Epithelial cell of esophagus (primary cell): ENCODE measurements at regions not wholly inside any gene's neighbourhood (a gene's known extent, or its start where the extent isn't known, plus 50 kb on each side); places are given as distances from the start of the nearest gene placed in this dataset.

Experiments used
- DNase-seq: peaks from one replicate; pipeline ENCODE4 v3.0.0; 2010; ENCODE audit warnings: low read depth
- H3K4me3 ChIP-seq: 2 replicates; pipeline ENCODE4 v1.5.1; 2011; ENCODE audit warnings: mild to moderate bottlenecking, low read length, control low read depth
- CTCF ChIP-seq: IDR thresholded peaks from 2 replicates; pipeline ENCODE4 v1.5.1; 2011; ENCODE audit warnings: low read depth, mild to moderate bottlenecking, low read length, control low read depth, inconsistent platforms; ENCODE audit not compliant: insufficient read depth; ENCODE audit errors: missing control alignments

DNA sequence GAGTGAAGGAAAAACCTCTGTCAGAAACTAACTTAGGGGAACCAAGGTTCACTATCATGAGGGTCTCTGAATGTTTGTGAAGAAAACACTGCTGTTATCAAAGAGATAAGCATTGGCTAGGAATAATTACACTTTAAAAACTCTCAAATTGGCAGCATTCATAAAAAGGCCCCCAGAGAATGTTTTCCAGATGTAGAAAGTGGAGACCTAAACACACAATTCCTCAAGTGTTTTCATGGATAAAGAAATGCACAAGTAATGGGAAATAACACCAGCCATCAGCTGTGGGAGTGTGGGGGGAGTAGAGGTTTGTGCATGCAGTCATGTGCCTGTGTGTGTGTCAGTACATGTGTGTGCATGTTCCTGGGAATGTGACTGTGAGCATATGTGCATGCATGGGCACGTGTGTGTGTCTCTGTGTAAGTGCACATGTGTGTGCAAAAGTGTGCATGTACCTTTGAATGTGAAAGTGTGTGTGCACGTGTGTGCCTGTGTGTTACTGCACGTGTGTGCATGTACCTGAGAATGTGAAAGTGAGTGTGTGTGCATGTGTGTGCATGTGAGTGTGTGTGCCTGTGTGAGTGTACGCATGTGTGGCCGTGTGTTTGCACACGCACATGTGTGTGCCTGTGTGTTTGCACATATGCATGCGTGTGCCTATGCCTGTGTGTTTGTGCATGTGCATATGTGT is 854.3 kb upstream of the SALL3 start:
- DNase-seq, result no peak
- TF ChIP-seq CTCF, result no peak
- H3K4me3 ChIP-seq, result no peak overlapping the region

- no peak overlapping the region for H3K4me3 ChIP-seq
- DNase-seq, result no peak
- no peak for TF ChIP-seq CTCF
Observed at GRCh38 chr18:78126106-78126505, 853.5 kb upstream of the SALL3 start.

DNA sequence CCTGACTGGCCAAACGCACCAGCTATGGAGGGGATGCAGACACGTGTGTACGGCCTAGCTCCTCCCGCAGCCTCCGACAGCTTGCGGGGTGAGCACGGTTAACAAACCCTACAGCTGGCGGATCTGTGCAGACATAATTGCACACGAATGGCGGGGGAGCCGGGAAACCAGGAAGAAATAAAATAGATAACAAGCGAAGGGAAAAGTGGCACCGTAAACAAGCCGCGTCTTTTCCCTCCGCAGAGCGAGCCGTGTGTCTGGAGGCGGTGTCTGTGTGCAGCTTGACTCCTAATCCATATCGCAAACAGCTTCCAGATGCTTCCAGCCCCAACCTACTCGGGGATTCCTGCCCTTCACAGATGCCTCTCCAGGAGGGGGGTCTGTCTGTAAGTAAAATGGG is 853.1 kb upstream of the SALL3 start:
- no peak for TF ChIP-seq CTCF
- H3K4me3 ChIP-seq, result no peak overlapping the region
- DNase-seq, result no peak

GRCh38 chr18:78127041-78127440 is 852.6 kb upstream of the SALL3 start:
- no peak for DNase-seq
- H3K4me3 ChIP-seq, result no peak overlapping the region
- no peak for TF ChIP-seq CTCF

DNA sequence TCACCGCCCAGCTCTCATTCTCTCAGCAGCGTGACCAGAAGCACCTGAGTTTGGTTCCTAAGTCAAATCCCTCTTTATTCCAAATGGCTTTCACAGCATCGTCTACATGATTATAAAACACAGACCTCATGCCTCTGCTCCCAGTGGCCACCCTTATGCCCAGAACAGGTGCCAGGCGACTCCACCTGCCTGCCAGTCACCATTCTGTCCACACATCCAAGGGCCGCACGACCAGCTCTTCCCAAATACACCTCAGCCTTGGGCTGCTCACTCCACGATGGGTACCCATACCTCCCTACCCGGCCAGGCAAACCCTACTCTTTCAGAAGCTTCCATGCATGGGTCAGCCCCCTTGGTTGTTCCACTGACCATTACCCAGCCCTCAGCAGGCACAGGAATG is 851.6 kb upstream of the SALL3 start:
- no peak overlapping the region for H3K4me3 ChIP-seq
- no peak for TF ChIP-seq CTCF
- no peak for DNase-seq

DNA sequence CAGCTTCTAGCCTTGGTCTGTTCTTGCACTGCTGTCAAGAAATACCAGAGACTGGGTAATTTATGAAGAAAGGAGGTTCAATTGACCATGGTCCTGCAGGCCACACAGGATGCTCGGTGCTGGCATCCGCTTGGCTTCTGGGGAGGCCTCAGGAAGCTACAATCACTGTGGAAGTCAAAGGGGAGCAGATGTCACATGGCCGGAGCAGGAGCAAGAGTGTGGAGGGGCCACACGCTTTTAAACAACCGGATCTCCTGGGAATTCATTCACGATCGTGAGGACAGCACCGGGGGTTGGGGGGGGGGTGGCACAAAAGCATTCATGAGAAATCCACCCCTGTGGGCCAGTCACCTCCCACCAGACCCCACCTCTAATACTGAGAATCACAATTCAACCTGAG is 850.4 kb upstream of the SALL3 start:
- H3K4me3 ChIP-seq, result no peak overlapping the region
- TF ChIP-seq CTCF, result no peak
- DNase-seq, result no peak

DNA sequence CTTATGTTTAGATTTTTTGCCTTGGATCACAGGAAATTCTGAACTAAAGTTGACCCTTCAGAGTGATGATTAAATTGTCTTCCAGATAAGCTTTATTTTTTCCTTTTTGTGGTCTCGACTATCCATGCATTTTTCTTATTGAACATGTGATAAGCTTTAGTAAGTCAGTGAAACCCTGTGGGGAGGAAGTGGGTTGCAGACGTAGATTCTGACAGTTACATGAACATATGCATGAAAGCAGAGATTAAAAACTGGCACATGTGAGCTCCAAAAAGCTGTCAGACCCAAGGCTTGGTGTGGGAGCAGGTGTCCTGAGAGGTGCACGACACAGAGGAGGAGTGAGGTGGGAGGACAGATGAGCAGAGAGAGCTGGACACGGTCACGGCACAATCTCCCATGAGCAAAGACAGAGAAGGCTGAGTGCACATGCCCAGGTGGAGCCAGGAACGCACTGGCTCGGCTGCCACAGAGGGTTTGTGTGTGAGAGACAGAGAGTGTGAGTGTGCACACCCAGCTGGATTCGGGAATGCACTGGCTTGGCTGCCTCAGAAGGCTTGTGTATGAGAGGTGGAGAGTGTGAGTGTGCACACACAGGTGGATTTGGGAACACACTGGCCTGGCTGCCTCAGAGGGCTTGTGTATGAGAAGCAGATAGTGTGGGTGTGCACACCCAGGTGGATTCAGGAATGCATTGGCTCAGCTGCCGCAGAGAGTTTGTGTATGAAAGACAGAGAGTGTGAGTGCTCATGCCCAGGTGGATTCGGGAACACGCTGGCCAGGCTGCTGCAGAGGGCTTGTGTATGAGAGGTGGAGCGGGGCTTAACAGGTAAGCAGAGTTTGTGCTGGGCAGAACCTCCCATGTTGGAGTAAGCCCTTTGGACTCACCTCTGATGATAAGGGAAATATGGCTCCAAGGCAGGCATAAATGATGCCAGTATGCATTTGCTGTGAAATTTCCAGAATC is 849.1 kb upstream of the SALL3 start:
- DNase-seq, result no peak
- no peak overlapping the region for H3K4me3 ChIP-seq
- no peak for TF ChIP-seq CTCF
